Fibroblast of villous mesenchyme (primary cell): ENCODE measurements at regions not wholly inside any gene's neighbourhood (a gene's known extent, or its start where the extent isn't known, plus 50 kb on each side); places are given as distances from the start of the nearest gene placed in this dataset. TPM values are rescaled to one million over a fixed set of nuclear protein-coding genes. Genes with fewer than 3 reads are reported as not detected.

Experiments used
- DNase-seq: peaks from one replicate; pipeline ENCODE4 v3.0.0-alpha.2; 2010; ENCODE audit warnings: low read depth
- H3K4me3 ChIP-seq: 2 replicates; pipeline ENCODE4 v1.5.1; 2011; ENCODE audit warnings: low read depth, mild to moderate bottlenecking, low read length
- CTCF ChIP-seq: IDR thresholded peaks from 2 replicates; pipeline ENCODE4 v1.5.1; 2012; ENCODE audit warnings: low read depth, mild to moderate bottlenecking, low read length; ENCODE audit not compliant: insufficient read depth
- small RNA-seq: library from RNA; depleted of rRNA; stranded (forward); fragments of <200 nt; gene quantifications from one replicate; pipeline ENCODE3, GENCODE V24; 2012

- no peak for TF ChIP-seq CTCF
- DNase-seq: no peak
- H3K4me3 ChIP-seq: no peak overlapping the region
Measured at GRCh38 chr2:157931542-157931941, 55.4 kb upstream of the ACVR1 start.

GRCh38 chr2:157930728-157931127 lies 54.6 kb upstream of the ACVR1 start:
- H3K4me3 ChIP-seq: no peak overlapping the region
- DNase-seq: no peak
- no peak for TF ChIP-seq CTCF

- no peak for TF ChIP-seq CTCF
- no peak overlapping the region for H3K4me3 ChIP-seq
- no peak for DNase-seq
Measured at GRCh38 chr2:157929871-157930667, 53.9 kb upstream of the ACVR1 start.

GRCh38 chr2:157928372-157928771 lies 52.2 kb upstream of the ACVR1 start:
- no peak for DNase-seq
- no peak overlapping the region for H3K4me3 ChIP-seq
- TF ChIP-seq CTCF: no peak

- no peak for TF ChIP-seq CTCF
Measured at GRCh38 chr2:157927155-157927554, 51.0 kb upstream of the ACVR1 start.

More at GRCh38 chr2:157927155-157927554, 51.0 kb upstream of the ACVR1 start:
- no peak for DNase-seq
- H3K4me3 ChIP-seq: no peak overlapping the region

Small RNA genes lying in the stretch of these regions (small RNA-seq; reads per million reads assigned to genes)
- gene RNU6-932P: not detected
